ENCODE measurements at regions not wholly inside any gene's neighbourhood (a gene's known extent, or its start where the extent isn't known, plus 50 kb on each side); places are given as distances from the start of the nearest gene placed in this dataset.

GRCh38 chr2:56576001-56576400 lies 392.2 kb downstream of the CCDC85A start:
- no peak overlapping the region for H3K27ac ChIP-seq (ENCODE audit: low read length)
- H4K20me1 ChIP-seq (ENCODE audit: insufficient read depth, low read length), result no peaks in the 10 kb centered on the region
- H3K36me3 ChIP-seq (replicated peaks; ENCODE audit: insufficient read depth, low read length), result no peaks in the 10 kb centered on the region
- H3K79me2 ChIP-seq (ENCODE audit: low read length), result no peaks in the 10 kb centered on the region
- no peak overlapping the region for H3K4me2 ChIP-seq (ENCODE audit: low read depth, low read length)
- TF ChIP-seq EZH2 (optimal IDR thresholded peaks at IDR 0.05; ENCODE audit: low read depth, low read length), result no peak
- no peak for TF ChIP-seq CTCF (IDR thresholded peaks at IDR 0.05; ENCODE audit: low read length)
- TF ChIP-seq EZH2phosphoT487 (IDR thresholded peaks at IDR 0.05; ENCODE audit: low read length), result no peak
- H3F3A ChIP-seq (ENCODE audit: insufficient read depth, low read length), result no peaks in the 10 kb centered on the region
- H3K27me3 ChIP-seq (replicated peaks; ENCODE audit: insufficient read depth, low read length), result no peaks in the 10 kb centered on the region
- no peak overlapping the region for H3K9ac ChIP-seq (ENCODE audit: low read length)
- no peaks in the 10 kb centered on the region for H3K9me2 ChIP-seq (replicated peaks; ENCODE audit: insufficient read depth, low read length)
- no peaks in the 10 kb centered on the region for H3K9me3 ChIP-seq (replicated peaks; ENCODE audit: insufficient read depth, low read length)
- no peak overlapping the region for H2AFZ ChIP-seq (ENCODE audit: low read length)
- no peaks in the 10 kb centered on the region for H3K4me1 ChIP-seq (ENCODE audit: low read length)
- no peak overlapping the region for H3K4me3 ChIP-seq (ENCODE audit: low read length)
- DNase-seq, result no peak

- no peak overlapping the region for H3K4me3 ChIP-seq (ENCODE audit: low read length)
- no peaks in the 10 kb centered on the region for H3K9me3 ChIP-seq (replicated peaks; ENCODE audit: insufficient read depth, low read length)
- no peaks in the 10 kb centered on the region for H4K20me1 ChIP-seq (ENCODE audit: insufficient read depth, low read length)
- H3K27ac ChIP-seq (ENCODE audit: low read length), result no peak overlapping the region
- no peak overlapping the region for H3K4me2 ChIP-seq (ENCODE audit: low read depth, low read length)
- no peaks in the 10 kb centered on the region for H3K4me1 ChIP-seq (ENCODE audit: low read length)
- no peaks in the 10 kb centered on the region for H3K27me3 ChIP-seq (replicated peaks; ENCODE audit: insufficient read depth, low read length)
- H3K36me3 ChIP-seq (replicated peaks; ENCODE audit: insufficient read depth, low read length), result no peaks in the 10 kb centered on the region
- no peaks in the 10 kb centered on the region for H3F3A ChIP-seq (ENCODE audit: insufficient read depth, low read length)
- H3K9me2 ChIP-seq (replicated peaks; ENCODE audit: insufficient read depth, low read length), result no peaks in the 10 kb centered on the region
- no peaks in the 10 kb centered on the region for H3K79me2 ChIP-seq (ENCODE audit: low read length)
- no peak for TF ChIP-seq CTCF (IDR thresholded peaks at IDR 0.05; ENCODE audit: low read length)
- no peak for TF ChIP-seq EZH2 (optimal IDR thresholded peaks at IDR 0.05; ENCODE audit: low read depth, low read length)
- TF ChIP-seq EZH2phosphoT487 (IDR thresholded peaks at IDR 0.05; ENCODE audit: low read length), result no peak
- no peak for DNase-seq
- H2AFZ ChIP-seq (ENCODE audit: low read length), result no peak overlapping the region
- no peak overlapping the region for H3K9ac ChIP-seq (ENCODE audit: low read length)
Measured at GRCh38 chr2:56580242-56580641, 396.5 kb downstream of the CCDC85A start.

DNA sequence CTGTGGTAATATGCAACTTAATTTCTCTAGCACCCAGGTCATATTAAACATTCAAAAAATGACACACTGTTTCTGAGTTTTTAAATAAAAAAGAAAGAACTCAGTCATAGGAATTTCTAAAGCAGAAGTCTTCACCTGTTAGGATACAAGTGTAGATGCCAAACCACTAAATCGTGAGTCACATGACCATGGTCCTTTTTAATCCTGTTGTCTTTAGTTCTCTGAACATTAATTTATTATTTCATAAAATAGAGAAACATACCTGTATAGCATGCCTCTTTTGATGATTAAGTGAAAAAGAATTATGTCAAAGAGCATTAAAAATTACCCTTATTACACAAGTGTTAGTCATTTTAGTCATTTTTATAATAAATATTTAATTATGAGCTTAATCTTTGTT lies 398.8 kb downstream of the CCDC85A start:
- no peak for TF ChIP-seq EZH2 (optimal IDR thresholded peaks at IDR 0.05; ENCODE audit: low read depth, low read length)
- no peak for TF ChIP-seq CTCF (IDR thresholded peaks at IDR 0.05; ENCODE audit: low read length)
- TF ChIP-seq EZH2phosphoT487 (IDR thresholded peaks at IDR 0.05; ENCODE audit: low read length), result no peak
- Histone ChIP-seq H3F3A (ENCODE audit: insufficient read depth, low read length) (no peaks in the 10 kb centered on the region), H3K9ac (ENCODE audit: low read length) (no peak overlapping the region), H4K20me1 (ENCODE audit: insufficient read depth, low read length) (no peaks in the 10 kb centered on the region), H3K4me2 (ENCODE audit: low read depth, low read length) (no peak overlapping the region), H3K9me2 (replicated peaks; ENCODE audit: insufficient read depth, low read length) (no peaks in the 10 kb centered on the region), H3K27me3 (replicated peaks; ENCODE audit: insufficient read depth, low read length) (no peaks in the 10 kb centered on the region), H3K36me3 (replicated peaks; ENCODE audit: insufficient read depth, low read length) (no peaks in the 10 kb centered on the region), H2AFZ (ENCODE audit: low read length) (no peak overlapping the region), H3K4me3 (ENCODE audit: low read length) (no peak overlapping the region), H3K79me2 (ENCODE audit: low read length) (no peaks in the 10 kb centered on the region), H3K9me3 (replicated peaks; ENCODE audit: insufficient read depth, low read length) (no peaks in the 10 kb centered on the region), H3K27ac (ENCODE audit: low read length) (no peak overlapping the region), H3K4me1 (ENCODE audit: low read length) (no peaks in the 10 kb centered on the region)
- no peak for DNase-seq
